Breast epithelium (tissue), 4 donors: ENCODE measurements at regions not wholly inside any gene's neighbourhood (a gene's known extent, or its start where the extent isn't known, plus 50 kb on each side); places are given as distances from the start of the nearest gene placed in this dataset.
A peak's percentile ranks its signal among the peaks of the same experiment; 100 is the strongest.

Source experiments
- DNase-seq, 2 donors: peaks; one replicate each; pipeline ENCODE4 v3.0.0-alpha.2; 2019; ENCODE audit warnings: low spot score in 2 of 2
- H3K27ac ChIP-seq, 2 donors: fragments of 200-600 bp; sonication (generic) in 1 of 2; one replicate each; pipeline ENCODE4 v1.5.1; 2016 to 2019; ENCODE audit warnings: mild to moderate bottlenecking in 1 of 2
- H3K27me3 ChIP-seq, 2 donors: fragments of 200-600 bp; sonication (generic) in 1 of 2; one replicate each; pipeline versions ENCODE4 v1.5.1 to v1.6.0; 2017 to 2019; ENCODE audit warnings: control low read depth in 1 of 2, mild to moderate bottlenecking in 1 of 2
- H3K36me3 ChIP-seq: fragments of 200-600 bp; one replicate; pipeline ENCODE4 v1.5.1; 2019
- H3K4me1 ChIP-seq, 2 donors: fragments of 200-600 bp; sonication (generic); one replicate each; pipeline ENCODE4 v1.5.1; 2016 to 2019; ENCODE audit warnings: control low read depth in 1 of 2
- H3K4me3 ChIP-seq, 3 donors: fragments of 200-600 bp; sonication (generic); 1 replicate in 2 of 3; 2 replicates in 1 of 3; pipeline ENCODE4 v1.5.1; 2016 to 2019; ENCODE audit warnings: mild to moderate bottlenecking in 3 of 3, moderate library complexity in 2 of 3
- H3K9me3 ChIP-seq, 2 donors: fragments of 200-600 bp; sonication (generic) in 1 of 2; one replicate each; pipeline ENCODE4 v1.5.1; 2016 to 2019; ENCODE audit warnings: control low read depth in 1 of 2
- POLR2A ChIP-seq: fragments of 450-650 bp; IDR thresholded peaks from one replicate; pipeline ENCODE4 v1.6.1; 2016; ENCODE audit warnings: antibody characterized with exemption, mild to moderate bottlenecking, moderate library complexity
- POLR2AphosphoS5 ChIP-seq, 3 donors: sonication (generic); formaldehyde crosslinking; IDR thresholded peaks; one replicate each; pipeline ENCODE4 v1.6.1; 2017; ENCODE audit warnings: antibody characterized with exemption in 3 of 3
- intact Hi-C: fragments of 100-400 bp; cut with DNase I; formaldehyde crosslinking; loops from one replicate; pipeline ENCODE4 v1.15.1; 2023; ENCODE audit warnings: low total_unique reads
- TF ChIP-seq, protein P1 (sequence below), 3 donors: fragments of 450-650 bp; IDR thresholded peaks; one replicate each; pipeline ENCODE4 v1.5.1; 2016 to 2017; ENCODE audit warnings: antibody characterized with exemption in 3 of 3, mild to moderate bottlenecking in 3 of 3, moderate library complexity in 3 of 3

DNA sequence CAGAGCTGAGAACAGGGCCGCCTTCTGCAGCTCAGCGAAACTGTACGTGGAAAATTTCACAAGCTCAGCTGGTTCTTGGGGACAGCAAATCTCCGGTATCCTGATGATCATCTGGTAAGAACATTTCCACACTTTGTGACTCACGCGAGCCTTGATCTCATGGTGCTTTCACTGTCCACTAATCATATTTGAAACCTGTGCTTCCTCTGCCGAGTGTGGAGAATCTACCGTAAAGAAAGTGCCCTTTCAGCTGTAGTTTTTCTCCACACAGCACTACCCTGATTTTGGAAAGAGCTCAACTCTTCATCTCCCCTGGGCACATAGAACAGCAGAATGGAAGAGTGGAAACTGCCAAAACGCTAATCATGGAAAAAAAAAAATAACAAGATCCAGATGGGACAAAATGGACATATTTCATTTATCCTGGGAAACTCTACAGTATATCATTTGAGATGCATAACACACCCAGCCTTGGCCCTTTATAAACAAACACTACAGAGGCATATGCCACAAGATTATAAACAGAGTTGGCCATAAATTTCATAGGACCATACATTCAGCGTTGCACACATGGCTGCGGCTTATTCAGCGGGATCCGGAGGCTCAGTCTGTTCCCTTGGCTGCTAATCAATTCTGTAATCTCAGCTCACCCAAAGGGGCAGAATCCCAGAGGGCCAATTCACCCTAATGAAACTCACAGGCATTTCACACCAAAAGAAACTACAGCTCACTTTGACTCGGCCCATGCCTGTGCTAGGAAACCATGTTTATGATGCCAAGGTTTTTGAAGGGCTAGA, 434.5 kb downstream of the HDGFL1 start:
- Histone ChIP-seq H3K36me3 (no peaks in the 10 kb centered on the region), H3K4me1 (no peaks in the 10 kb centered on the region), H3K27me3 (no peaks in the 10 kb centered on the region), H3K27ac (peak overlapping the region in 1 of 2 donors; percentile 12), H3K9me3 (no peaks in the 10 kb centered on the region), H3K4me3 (peak overlapping the region in 2 of 3 donors; percentile 20 to 28)
- TF ChIP-seq, protein P1, sequence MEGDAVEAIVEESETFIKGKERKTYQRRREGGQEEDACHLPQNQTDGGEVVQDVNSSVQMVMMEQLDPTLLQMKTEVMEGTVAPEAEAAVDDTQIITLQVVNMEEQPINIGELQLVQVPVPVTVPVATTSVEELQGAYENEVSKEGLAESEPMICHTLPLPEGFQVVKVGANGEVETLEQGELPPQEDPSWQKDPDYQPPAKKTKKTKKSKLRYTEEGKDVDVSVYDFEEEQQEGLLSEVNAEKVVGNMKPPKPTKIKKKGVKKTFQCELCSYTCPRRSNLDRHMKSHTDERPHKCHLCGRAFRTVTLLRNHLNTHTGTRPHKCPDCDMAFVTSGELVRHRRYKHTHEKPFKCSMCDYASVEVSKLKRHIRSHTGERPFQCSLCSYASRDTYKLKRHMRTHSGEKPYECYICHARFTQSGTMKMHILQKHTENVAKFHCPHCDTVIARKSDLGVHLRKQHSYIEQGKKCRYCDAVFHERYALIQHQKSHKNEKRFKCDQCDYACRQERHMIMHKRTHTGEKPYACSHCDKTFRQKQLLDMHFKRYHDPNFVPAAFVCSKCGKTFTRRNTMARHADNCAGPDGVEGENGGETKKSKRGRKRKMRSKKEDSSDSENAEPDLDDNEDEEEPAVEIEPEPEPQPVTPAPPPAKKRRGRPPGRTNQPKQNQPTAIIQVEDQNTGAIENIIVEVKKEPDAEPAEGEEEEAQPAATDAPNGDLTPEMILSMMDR (IDR thresholded peaks at IDR 0.05) = no peak
- TF ChIP-seq POLR2A (no peak), POLR2AphosphoS5 (IDR thresholded peaks at IDR 0.05) (no peak)
- intact Hi-C loops = no loop called here
- peak in 1 of 2 donors; percentile 28 for DNase-seq

DNA sequence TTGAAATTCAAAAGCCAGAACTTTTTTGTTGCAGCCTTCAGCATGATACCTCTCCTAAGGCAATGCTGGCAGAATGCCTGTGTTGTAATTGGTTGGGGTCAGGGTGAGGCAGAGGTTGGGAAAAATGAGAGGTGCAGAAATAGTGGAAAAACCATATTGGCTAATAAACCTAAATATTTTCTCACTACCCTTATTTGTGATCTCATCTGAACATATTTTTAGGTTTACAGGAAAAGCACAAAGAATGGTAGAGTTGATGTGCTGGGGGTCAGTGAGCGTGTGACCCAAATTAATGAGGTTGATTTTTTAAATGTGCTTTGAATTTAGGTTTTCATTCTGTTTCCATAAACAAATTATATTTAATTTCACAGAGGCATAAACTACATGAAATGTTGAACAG, 437.3 kb downstream of the HDGFL1 start:
- Histone ChIP-seq H3K9me3 (no peaks in the 10 kb centered on the region), H3K4me1 (no peaks in the 10 kb centered on the region), H3K4me3 (no peak overlapping the region), H3K36me3 (no peaks in the 10 kb centered on the region), H3K27me3 (no peaks in the 10 kb centered on the region), H3K27ac (no peak overlapping the region)
- no peak for DNase-seq
- TF ChIP-seq POLR2AphosphoS5 (IDR thresholded peaks at IDR 0.05) (no peak), POLR2A (no peak)
- TF ChIP-seq, protein P1 (IDR thresholded peaks at IDR 0.05) = no peak
- intact Hi-C loops = no loop called here

DNA sequence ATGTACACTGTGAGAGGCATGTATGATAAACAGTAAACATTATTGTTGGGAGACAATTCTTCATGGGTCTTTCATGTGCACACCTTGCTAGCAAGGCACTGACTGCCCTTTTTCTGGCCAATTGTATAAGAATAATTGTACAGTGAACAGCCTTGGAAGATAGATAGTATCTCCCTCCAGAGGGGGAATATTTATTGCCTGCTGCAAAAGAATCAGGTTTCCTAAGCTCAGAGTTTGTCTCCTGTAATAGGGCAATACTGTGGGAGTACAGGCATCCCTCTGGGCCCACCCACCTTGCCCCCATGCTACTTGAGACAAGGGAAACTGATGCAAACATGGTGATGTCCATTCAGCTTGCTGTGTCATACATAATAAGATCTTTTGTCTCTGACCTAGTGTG, 442.2 kb downstream of the HDGFL1 start:
- TF ChIP-seq POLR2A (no peak), POLR2AphosphoS5 (IDR thresholded peaks at IDR 0.05) (no peak)
- TF ChIP-seq, protein P1 (IDR thresholded peaks at IDR 0.05) = no peak
- Histone ChIP-seq H3K36me3 (no peaks in the 10 kb centered on the region), H3K4me1 (no peaks in the 10 kb centered on the region), H3K27me3 (no peaks in the 10 kb centered on the region), H3K27ac (no peak overlapping the region), H3K4me3 (no peak overlapping the region), H3K9me3 (no peaks in the 10 kb centered on the region)
- DNase-seq = no peak
- intact Hi-C loops = no loop called here

DNA sequence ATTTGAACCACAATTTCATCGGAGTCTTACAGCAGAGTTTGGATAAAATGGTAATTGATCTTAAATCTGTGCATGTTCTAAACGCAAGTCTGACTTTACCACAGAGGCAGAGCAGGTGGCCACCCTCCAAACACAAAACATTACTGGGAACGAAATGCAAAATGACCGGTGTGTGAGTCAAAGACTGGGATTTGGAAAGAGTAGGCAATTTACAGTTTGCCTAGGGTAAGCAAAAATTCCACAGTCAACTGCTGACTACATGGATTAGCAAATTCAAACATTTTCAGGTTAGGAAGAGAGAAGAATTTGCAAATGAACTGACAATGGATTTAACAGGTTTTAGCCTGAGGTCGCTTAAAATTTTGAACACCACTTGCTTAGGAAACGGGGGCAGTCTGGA, 444.4 kb downstream of the HDGFL1 start:
- intact Hi-C loops = no loop called here
- no peak for DNase-seq
- Histone ChIP-seq H3K27ac (no peak overlapping the region), H3K4me1 (no peaks in the 10 kb centered on the region), H3K9me3 (no peaks in the 10 kb centered on the region), H3K4me3 (no peak overlapping the region), H3K36me3 (no peaks in the 10 kb centered on the region), H3K27me3 (no peaks in the 10 kb centered on the region)
- TF ChIP-seq POLR2AphosphoS5 (IDR thresholded peaks at IDR 0.05) (no peak), POLR2A (no peak)
- TF ChIP-seq, protein P1 (IDR thresholded peaks at IDR 0.05) = no peak

DNA sequence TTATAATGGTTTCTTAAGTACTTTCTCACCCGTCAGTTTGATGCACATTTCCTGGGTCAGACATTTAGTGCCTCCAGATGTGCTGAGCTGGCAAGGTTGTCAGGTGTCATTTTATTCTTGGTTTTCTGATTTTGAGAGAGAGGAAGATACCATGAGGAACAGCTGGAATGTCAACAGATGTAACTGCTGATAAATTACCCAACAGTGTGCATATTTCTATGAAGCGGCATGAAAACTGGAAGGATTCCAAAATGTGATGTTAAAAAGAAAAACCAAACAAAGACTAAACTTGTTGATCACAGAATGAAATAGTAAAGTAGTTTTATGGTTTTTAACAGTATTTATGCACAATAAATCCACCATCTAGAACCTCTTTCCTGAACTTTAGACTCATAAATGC, 447.3 kb downstream of the HDGFL1 start:
- Histone ChIP-seq H3K4me1 (no peaks in the 10 kb centered on the region), H3K27ac (no peak overlapping the region), H3K36me3 (no peaks in the 10 kb centered on the region), H3K27me3 (no peaks in the 10 kb centered on the region), H3K4me3 (no peak overlapping the region), H3K9me3 (no peaks in the 10 kb centered on the region)
- DNase-seq = no peak
- TF ChIP-seq POLR2A (no peak), POLR2AphosphoS5 (IDR thresholded peaks at IDR 0.05) (no peak)
- TF ChIP-seq, protein P1 (IDR thresholded peaks at IDR 0.05) = no peak
- intact Hi-C loops = loop anchor here (5.0 kb wide), 1 partner anchor 136 kb away; no protein-coding TSS in a partner anchor
